DND-41 (cell line): ENCODE measurements at regions not wholly inside any gene's neighbourhood (a gene's known extent, or its start where the extent isn't known, plus 50 kb on each side); places are given as distances from the start of the nearest gene placed in this dataset.

Source experiments
- ATAC-seq: fragments of 200-7000 bp; cut with Tn5 transposase; 3 replicates; pipeline ENCODE4 v1.9.1; 2021; ENCODE audit warnings: low read depth; ENCODE audit not compliant: insufficient read depth
- DNase-seq: peaks from one replicate; pipeline ENCODE4 v3.0.0-alpha.2; 2020
- H2AFZ ChIP-seq: 2 replicates; pipeline ENCODE4 v1.6.0; 2012; ENCODE audit warnings: low read depth, low read length
- H3K27ac ChIP-seq: 2 replicates; pipeline ENCODE4 v1.5.1; 2012; ENCODE audit warnings: low read length, inconsistent platforms
- H3K27me3 ChIP-seq: fragments of 200-600 bp; sonication (generic); 2 replicates; pipeline ENCODE4 v1.6.0; 2012; ENCODE audit warnings: low read length, mild to moderate bottlenecking, inconsistent platforms; ENCODE audit not compliant: insufficient read depth, poor library complexity
- H3K36me3 ChIP-seq: 2 replicates; pipeline ENCODE4 v1.5.1; 2012; ENCODE audit warnings: low read length, inconsistent platforms; ENCODE audit not compliant: insufficient read depth
- H3K4me1 ChIP-seq: 2 replicates; pipeline ENCODE4 v1.5.1; 2012; ENCODE audit warnings: mild to moderate bottlenecking, low read length; ENCODE audit not compliant: insufficient read depth
- H3K4me2 ChIP-seq: 2 replicates; pipeline ENCODE4 v1.6.0; 2012; ENCODE audit warnings: mild to moderate bottlenecking, moderate library complexity, low read length, inconsistent platforms; ENCODE audit not compliant: insufficient read depth
- H3K4me3 ChIP-seq, 2 experiments: fragments of 200-600 bp in 1 of 2; shearing (Covaris generic) in 1 of 2; 2 replicates each; pipeline ENCODE4 v1.5.1; 2012 to 2016; ENCODE audit warnings: inconsistent platforms in 2 of 2, low read length in 2 of 2, mild to moderate bottlenecking in 2 of 2, low read depth in 1 of 2, moderate library complexity in 1 of 2
- H3K79me2 ChIP-seq: 2 replicates; pipeline ENCODE4 v1.6.0; 2012; ENCODE audit warnings: low read length, inconsistent platforms; ENCODE audit not compliant: insufficient read depth
- H3K9ac ChIP-seq: 2 replicates; pipeline ENCODE4 v1.6.0; 2012; ENCODE audit warnings: low read depth, mild to moderate bottlenecking, inconsistent platforms, low read length, moderate library complexity
- H3K9me3 ChIP-seq: 2 replicates; pipeline ENCODE4 v1.5.1; 2012; ENCODE audit warnings: low read length, moderate library complexity, mild to moderate bottlenecking, inconsistent platforms; ENCODE audit not compliant: insufficient read depth, severe bottlenecking
- H4K20me1 ChIP-seq: 2 replicates; pipeline ENCODE4 v1.6.0; 2012; ENCODE audit warnings: low read length; ENCODE audit not compliant: insufficient read depth
- CTCF ChIP-seq: IDR thresholded peaks from 2 replicates; pipeline ENCODE4 v1.5.1; 2012; ENCODE audit warnings: borderline replicate concordance, low read length, moderate library complexity, mild to moderate bottlenecking; ENCODE audit not compliant: poor library complexity, severe bottlenecking; ENCODE audit errors: extremely low read depth
- EZH2 ChIP-seq: IDR thresholded peaks from 3 replicates; pipeline ENCODE4 v1.6.1; 2012; ENCODE audit warnings: borderline replicate concordance, low read depth, mild to moderate bottlenecking, moderate library complexity, low read length, inconsistent platforms; ENCODE audit not compliant: severe bottlenecking

DNA sequence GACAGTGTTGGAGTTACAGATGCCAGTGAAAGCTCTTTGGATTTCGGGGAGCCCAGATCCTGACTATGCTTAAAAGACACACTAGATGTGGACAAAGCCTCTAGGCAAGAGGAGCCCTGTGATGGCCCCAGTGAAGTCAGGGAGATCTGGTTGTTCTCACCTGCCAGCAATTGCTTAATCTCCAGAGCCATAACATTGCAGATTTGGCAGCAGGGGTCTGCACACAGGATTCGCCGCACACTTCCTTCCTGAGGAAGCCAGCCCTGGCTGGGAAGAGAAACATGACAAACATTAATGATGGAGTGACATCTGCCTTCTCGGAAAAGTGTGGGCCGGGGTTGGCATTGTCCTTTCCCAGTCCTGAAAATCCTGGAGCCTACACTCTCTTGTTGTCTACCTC lies 65.2 kb upstream of the PHF24 start:
- no peak for TF ChIP-seq EZH2
- no peak for TF ChIP-seq CTCF
- Histone ChIP-seq H3K36me3 (no peaks in the 10 kb centered on the region), H3K27me3 (peaks cover 8% of the 10 kb centered on the region), H2AFZ (no peak overlapping the region), H3K4me1 (no peaks in the 10 kb centered on the region), H3K4me3 (no peak overlapping the region), H3K9me3 (no peaks in the 10 kb centered on the region), H3K79me2 (no peaks in the 10 kb centered on the region), H3K27ac (no peak overlapping the region), H4K20me1 (no peaks in the 10 kb centered on the region), H3K4me2 (no peak overlapping the region), H3K9ac (no peak overlapping the region)
- no peak for DNase-seq
- no peak for ATAC-seq

GRCh38 chr9:34891386-34891785 lies 66.7 kb upstream of the PHF24 start:
- Histone ChIP-seq H3K4me2 (no peak overlapping the region), H4K20me1 (no peaks in the 10 kb centered on the region), H3K79me2 (no peaks in the 10 kb centered on the region), H3K4me1 (no peaks in the 10 kb centered on the region), H3K27me3 (peaks cover 8% of the 10 kb centered on the region), H3K9ac (no peak overlapping the region), H3K36me3 (no peaks in the 10 kb centered on the region), H2AFZ (no peak overlapping the region), H3K4me3 (no peak overlapping the region), H3K9me3 (no peaks in the 10 kb centered on the region), H3K27ac (no peak overlapping the region)
- ATAC-seq (no peak), DNase-seq (no peak)
- TF ChIP-seq EZH2 (no peak), CTCF (no peak)

DNA sequence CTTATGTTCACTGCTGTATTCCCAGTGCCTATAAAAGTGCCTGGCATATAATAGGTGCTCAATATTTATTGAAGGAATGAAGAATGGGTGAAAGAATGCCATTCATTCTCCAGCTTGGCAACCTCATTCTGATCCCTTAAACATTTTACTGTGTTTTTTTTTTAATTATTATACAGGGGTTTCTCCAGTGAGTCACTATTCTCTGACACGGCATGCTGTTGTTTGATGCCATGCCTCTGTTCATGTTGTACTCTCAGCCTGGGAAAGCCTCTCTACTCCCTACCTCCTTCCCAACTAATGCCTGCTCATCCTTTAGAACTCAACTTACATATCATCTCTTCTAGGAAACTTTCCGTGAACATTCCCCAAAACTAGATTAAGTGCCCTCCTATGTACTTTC lies 70.2 kb upstream of the PHF24 start:
- TF ChIP-seq EZH2 (no peak), CTCF (no peak)
- ATAC-seq: no peak

GRCh38 chr9:34884747-34885189 lies 73.3 kb upstream of the PHF24 start:
- H3K27me3 ChIP-seq: no peaks in the 10 kb centered on the region
- no peak overlapping the region for H2AFZ ChIP-seq
- no peaks in the 10 kb centered on the region for H4K20me1 ChIP-seq
- no peak overlapping the region for H3K4me3 ChIP-seq
- no peaks in the 10 kb centered on the region for H3K9me3 ChIP-seq
- TF ChIP-seq EZH2: no peak
- H3K4me1 ChIP-seq: no peaks in the 10 kb centered on the region
- no peak for DNase-seq
- no peaks in the 10 kb centered on the region for H3K79me2 ChIP-seq
- ATAC-seq: no peak
- H3K36me3 ChIP-seq: no peaks in the 10 kb centered on the region
- H3K4me2 ChIP-seq: no peak overlapping the region
- no peak overlapping the region for H3K27ac ChIP-seq
- H3K9ac ChIP-seq: no peak overlapping the region

More for the DNA sequence above, 70.2 kb upstream of the PHF24 start:
- H3K27ac ChIP-seq: no peak overlapping the region
- H4K20me1 ChIP-seq: no peaks in the 10 kb centered on the region
- no peaks in the 10 kb centered on the region for H3K36me3 ChIP-seq
- peaks cover 2% of the 10 kb centered on the region for H3K27me3 ChIP-seq
- H3K9ac ChIP-seq: no peak overlapping the region
- no peaks in the 10 kb centered on the region for H3K4me1 ChIP-seq
- no peaks in the 10 kb centered on the region for H3K9me3 ChIP-seq
- DNase-seq: no peak
- no peaks in the 10 kb centered on the region for H3K79me2 ChIP-seq
- H2AFZ ChIP-seq: no peak overlapping the region
- no peak overlapping the region for H3K4me2 ChIP-seq
- H3K4me3 ChIP-seq: no peak overlapping the region
